ENCODE measurements at regions not wholly inside any gene's neighbourhood (a gene's known extent, or its start where the extent isn't known, plus 50 kb on each side); places are given as distances from the start of the nearest gene placed in this dataset.

GRCh38 chr5:20500546-20500945 lies 512.5 kb upstream of the CDH18 start:
- H3K27me3 Mint-ChIP-seq: no peaks in the 10 kb centered on the region
- no peaks in the 10 kb centered on the region for H3K9me3 Mint-ChIP-seq
- no peak overlapping the region for H3K4me3 Mint-ChIP-seq
- H3K4me1 Mint-ChIP-seq: no peaks in the 10 kb centered on the region
- TF ChIP-seq, protein P1, sequence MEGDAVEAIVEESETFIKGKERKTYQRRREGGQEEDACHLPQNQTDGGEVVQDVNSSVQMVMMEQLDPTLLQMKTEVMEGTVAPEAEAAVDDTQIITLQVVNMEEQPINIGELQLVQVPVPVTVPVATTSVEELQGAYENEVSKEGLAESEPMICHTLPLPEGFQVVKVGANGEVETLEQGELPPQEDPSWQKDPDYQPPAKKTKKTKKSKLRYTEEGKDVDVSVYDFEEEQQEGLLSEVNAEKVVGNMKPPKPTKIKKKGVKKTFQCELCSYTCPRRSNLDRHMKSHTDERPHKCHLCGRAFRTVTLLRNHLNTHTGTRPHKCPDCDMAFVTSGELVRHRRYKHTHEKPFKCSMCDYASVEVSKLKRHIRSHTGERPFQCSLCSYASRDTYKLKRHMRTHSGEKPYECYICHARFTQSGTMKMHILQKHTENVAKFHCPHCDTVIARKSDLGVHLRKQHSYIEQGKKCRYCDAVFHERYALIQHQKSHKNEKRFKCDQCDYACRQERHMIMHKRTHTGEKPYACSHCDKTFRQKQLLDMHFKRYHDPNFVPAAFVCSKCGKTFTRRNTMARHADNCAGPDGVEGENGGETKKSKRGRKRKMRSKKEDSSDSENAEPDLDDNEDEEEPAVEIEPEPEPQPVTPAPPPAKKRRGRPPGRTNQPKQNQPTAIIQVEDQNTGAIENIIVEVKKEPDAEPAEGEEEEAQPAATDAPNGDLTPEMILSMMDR (IDR thresholded peaks at IDR 0.05): no peak
- ChIA-PET CTCF (no interaction called here), POLR2A (no interaction called here)
- intact Hi-C loops (cut with micrococcal nuclease): no loop called here
- no peaks in the 10 kb centered on the region for H3K36me3 Mint-ChIP-seq (ENCODE audit: low read depth)
- no peak for DNase-seq
- no peak overlapping the region for H3K27ac Mint-ChIP-seq
- no peak for ATAC-seq (ENCODE audit: low read depth)

GRCh38 chr5:20498926-20499325 lies 510.9 kb upstream of the CDH18 start:
- no peaks in the 10 kb centered on the region for H3K27me3 Mint-ChIP-seq
- intact Hi-C loops (cut with micrococcal nuclease): no loop called here
- no peak overlapping the region for H3K4me3 Mint-ChIP-seq
- H3K9me3 Mint-ChIP-seq: peaks cover 2% of the 10 kb centered on the region
- TF ChIP-seq, protein P1 (IDR thresholded peaks at IDR 0.05): no peak
- no peak overlapping the region for H3K27ac Mint-ChIP-seq
- H3K4me1 Mint-ChIP-seq: no peaks in the 10 kb centered on the region
- CTCF ChIA-PET: no interaction called here
- no peak for DNase-seq
- POLR2A ChIA-PET: no interaction called here
- no peak for ATAC-seq (ENCODE audit: low read depth)
- H3K36me3 Mint-ChIP-seq (ENCODE audit: low read depth): no peaks in the 10 kb centered on the region

GRCh38 chr5:20498102-20498501 lies 510.1 kb upstream of the CDH18 start:
- Mint-ChIP-seq H3K36me3 (ENCODE audit: low read depth) (no peaks in the 10 kb centered on the region), H3K9me3 (peaks cover 2% of the 10 kb centered on the region), H3K4me3 (no peak overlapping the region), H3K4me1 (no peaks in the 10 kb centered on the region), H3K27me3 (no peaks in the 10 kb centered on the region), H3K27ac (no peak overlapping the region)
- CTCF ChIA-PET: no interaction called here
- POLR2A ChIA-PET: no interaction called here
- intact Hi-C loops (cut with micrococcal nuclease): no loop called here
- ATAC-seq (ENCODE audit: low read depth) (no peak), DNase-seq (no peak)
- TF ChIP-seq, protein P1 (IDR thresholded peaks at IDR 0.05): no peak

- Mint-ChIP-seq H3K36me3 (ENCODE audit: low read depth) (no peaks in the 10 kb centered on the region), H3K4me1 (no peaks in the 10 kb centered on the region), H3K4me3 (no peak overlapping the region), H3K27me3 (no peaks in the 10 kb centered on the region), H3K9me3 (peaks cover 2% of the 10 kb centered on the region), H3K27ac (no peak overlapping the region)
- ChIA-PET CTCF (no interaction called here), POLR2A (no interaction called here)
- DNase-seq: no peak
- TF ChIP-seq, protein P1 (IDR thresholded peaks at IDR 0.05): no peak
- intact Hi-C loops (cut with micrococcal nuclease): no loop called here
- no peak for ATAC-seq (ENCODE audit: low read depth)
Observed at GRCh38 chr5:20497356-20497755, 509.4 kb upstream of the CDH18 start.

DNA sequence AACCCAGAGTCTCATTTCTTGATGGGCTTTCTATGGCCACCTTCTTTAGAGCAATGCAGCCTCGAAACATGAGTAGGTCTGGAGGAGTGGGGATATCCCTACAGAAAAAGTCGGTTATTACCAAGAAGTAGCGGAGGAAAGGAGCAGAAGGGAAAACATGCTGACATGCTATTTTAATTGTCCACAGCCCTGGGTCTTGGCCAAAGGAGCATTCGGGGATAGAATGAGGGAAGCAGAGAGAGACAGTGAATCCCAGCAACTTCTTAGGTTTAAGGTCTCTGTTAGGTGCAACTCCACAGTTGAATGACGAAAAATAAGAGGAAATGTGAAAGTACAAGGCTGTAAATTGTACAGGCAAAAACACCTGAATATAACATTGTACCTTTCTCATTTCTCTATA lies 506.7 kb upstream of the CDH18 start:
- Mint-ChIP-seq H3K27ac (no peak overlapping the region), H3K27me3 (no peaks in the 10 kb centered on the region), H3K9me3 (peaks cover 2% of the 10 kb centered on the region), H3K36me3 (ENCODE audit: low read depth) (no peaks in the 10 kb centered on the region), H3K4me1 (no peaks in the 10 kb centered on the region), H3K4me3 (no peak overlapping the region)
- TF ChIP-seq, protein P1 (IDR thresholded peaks at IDR 0.05): no peak
- CTCF ChIA-PET: no interaction called here
- DNase-seq (no peak), ATAC-seq (ENCODE audit: low read depth) (no peak)
- intact Hi-C loops (cut with micrococcal nuclease): no loop called here
- POLR2A ChIA-PET: no interaction called here

Measured in activated B cell treated with CpG ODN at 0.5 μM for 24 hours (primary cell).